ENCODE measurements at regions not wholly inside any gene's neighbourhood (a gene's known extent, or its start where the extent isn't known, plus 50 kb on each side); places are given as distances from the start of the nearest gene placed in this dataset.

DNA sequence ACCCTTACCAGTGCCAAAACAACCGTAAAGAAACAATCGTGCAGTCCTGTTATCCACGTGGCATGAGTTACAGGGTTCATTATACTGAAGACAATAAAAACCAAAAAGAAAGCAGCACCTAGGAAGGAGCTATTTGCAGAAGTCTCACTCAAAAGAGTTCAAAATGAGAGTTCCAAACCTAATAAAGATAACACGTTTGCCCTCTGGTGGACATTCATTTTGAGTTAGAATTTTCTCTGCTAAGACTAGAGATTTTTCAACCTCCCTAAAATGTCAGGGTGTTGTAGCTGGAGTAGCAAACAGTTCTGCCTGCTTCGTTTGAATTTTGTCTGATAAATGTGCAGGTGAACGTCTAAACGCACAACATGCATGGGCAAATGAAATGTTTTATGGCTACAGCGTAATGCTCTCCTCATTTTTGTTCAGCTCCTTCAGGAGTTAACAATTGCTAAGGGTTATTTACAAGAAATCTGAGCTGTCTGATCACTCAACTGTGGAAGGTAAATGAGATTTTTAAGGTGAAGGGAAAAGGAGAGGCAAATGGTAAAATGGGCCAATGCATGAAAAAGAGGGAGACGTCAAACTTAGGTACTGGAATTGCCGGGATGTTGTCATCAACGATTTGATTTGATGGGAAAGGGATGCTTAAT is 1067.9 kb upstream of the EEF2KMT start:
- H3K27ac Mint-ChIP-seq, result no peak overlapping the region
- no peaks in the 10 kb centered on the region for H3K4me1 Mint-ChIP-seq (ENCODE audit: low read depth)
- no peak overlapping the region for H3K4me3 Mint-ChIP-seq
- H3K9me3 Mint-ChIP-seq, result peaks cover 6% of the 10 kb centered on the region
- H3K36me3 Mint-ChIP-seq (ENCODE audit: low read depth), result no peaks in the 10 kb centered on the region
- no peaks in the 10 kb centered on the region for H3K27me3 Mint-ChIP-seq
- DNase-seq, result no peak

DNA sequence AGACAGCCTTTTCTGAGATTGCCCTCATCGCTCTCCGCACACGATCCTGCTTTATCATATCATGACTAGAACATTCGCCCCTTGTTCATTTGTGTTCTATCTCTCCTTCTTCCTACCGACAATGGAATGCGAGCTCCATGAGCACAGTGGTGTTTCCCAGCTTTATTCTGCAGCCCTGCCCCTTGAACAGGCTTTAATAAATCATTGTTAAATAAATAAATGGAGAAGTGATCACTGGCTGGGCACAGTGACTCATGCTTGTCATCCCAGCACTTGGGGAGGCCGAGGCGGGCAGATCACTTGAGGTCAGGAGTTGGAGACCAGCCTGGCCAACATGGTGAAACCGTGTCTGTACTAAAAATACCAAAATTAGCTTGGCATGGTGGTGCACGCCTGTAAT is 1063.3 kb upstream of the EEF2KMT start:
- H3K4me1 Mint-ChIP-seq (ENCODE audit: low read depth), result no peaks in the 10 kb centered on the region
- no peaks in the 10 kb centered on the region for H3K27me3 Mint-ChIP-seq
- no peak overlapping the region for H3K4me3 Mint-ChIP-seq
- H3K9me3 Mint-ChIP-seq, result peaks cover 2% of the 10 kb centered on the region
- no peaks in the 10 kb centered on the region for H3K36me3 Mint-ChIP-seq (ENCODE audit: low read depth)
- H3K27ac Mint-ChIP-seq, result no peak overlapping the region
- no peak for DNase-seq

DNA sequence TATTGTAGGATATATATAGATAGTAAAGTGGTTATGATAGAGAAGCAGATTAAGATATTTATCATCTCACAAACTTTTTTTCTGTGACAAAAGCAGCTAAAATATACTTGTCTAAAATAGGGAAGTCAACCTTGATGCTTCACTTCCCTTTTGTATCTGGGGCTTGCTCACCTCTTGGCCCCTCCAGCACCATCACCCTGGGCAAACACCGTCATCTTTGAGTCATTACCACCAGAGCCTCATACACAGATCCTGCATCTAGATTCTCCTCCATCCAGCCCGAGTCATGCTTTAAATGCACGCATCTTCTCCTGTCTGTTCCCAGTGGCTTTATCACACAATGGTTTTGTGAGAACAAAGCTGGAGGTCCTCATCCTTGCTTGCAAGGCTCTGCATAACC is 1062.7 kb upstream of the EEF2KMT start:
- no peak overlapping the region for H3K27ac Mint-ChIP-seq
- no peak for DNase-seq
- H3K36me3 Mint-ChIP-seq (ENCODE audit: low read depth), result no peaks in the 10 kb centered on the region
- H3K4me1 Mint-ChIP-seq (ENCODE audit: low read depth), result no peaks in the 10 kb centered on the region
- peaks cover 2% of the 10 kb centered on the region for H3K9me3 Mint-ChIP-seq
- no peak overlapping the region for H3K4me3 Mint-ChIP-seq
- H3K27me3 Mint-ChIP-seq, result no peaks in the 10 kb centered on the region

DNA sequence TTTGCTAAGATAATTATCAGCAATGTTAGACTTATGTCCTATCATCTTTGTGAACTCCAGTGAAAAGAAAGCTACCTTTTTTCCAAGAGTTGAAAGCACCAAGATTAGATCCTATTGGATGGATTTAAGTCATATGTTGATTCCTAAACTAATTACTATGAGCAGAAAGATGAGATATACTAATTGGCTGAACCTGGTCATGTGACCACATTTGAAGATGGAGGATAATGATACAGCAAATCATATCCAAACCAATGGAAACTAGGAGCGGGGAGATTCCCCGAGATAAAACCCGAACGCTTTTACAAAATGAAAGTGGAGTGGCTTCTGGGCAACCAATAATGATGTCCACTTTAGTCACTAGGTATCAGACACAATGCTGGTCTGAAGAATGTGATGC is 1060.2 kb upstream of the EEF2KMT start:
- no peak overlapping the region for H3K27ac Mint-ChIP-seq
- DNase-seq, result no peak
- no peaks in the 10 kb centered on the region for H3K4me1 Mint-ChIP-seq (ENCODE audit: low read depth)
- no peaks in the 10 kb centered on the region for H3K27me3 Mint-ChIP-seq
- H3K4me3 Mint-ChIP-seq, result no peak overlapping the region
- peaks cover 3% of the 10 kb centered on the region for H3K9me3 Mint-ChIP-seq
- no peaks in the 10 kb centered on the region for H3K36me3 Mint-ChIP-seq (ENCODE audit: low read depth)

DNA sequence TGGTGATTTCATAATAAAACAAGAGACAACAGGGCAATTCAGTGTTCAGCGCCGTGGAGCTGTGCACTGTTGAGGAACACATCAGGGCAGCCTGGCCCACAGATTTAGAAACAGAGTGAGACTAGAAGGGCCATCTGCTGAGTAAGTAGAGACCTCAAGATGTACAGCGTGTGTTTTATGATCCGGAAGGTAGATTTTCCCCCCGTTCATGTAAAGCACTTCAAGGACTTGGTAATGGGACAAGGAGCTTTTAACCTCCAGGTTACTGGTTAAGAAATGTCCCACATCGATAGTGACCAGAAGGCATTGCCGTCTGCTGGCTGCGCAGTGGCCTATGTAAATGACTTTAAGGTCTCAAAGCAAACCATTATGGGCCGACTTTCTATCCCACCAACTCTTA is 1057.7 kb upstream of the EEF2KMT start:
- no peak overlapping the region for H3K27ac Mint-ChIP-seq
- H3K4me3 Mint-ChIP-seq, result no peak overlapping the region
- no peaks in the 10 kb centered on the region for H3K4me1 Mint-ChIP-seq (ENCODE audit: low read depth)
- no peak for DNase-seq
- H3K9me3 Mint-ChIP-seq, result peaks cover 3% of the 10 kb centered on the region
- no peaks in the 10 kb centered on the region for H3K36me3 Mint-ChIP-seq (ENCODE audit: low read depth)
- H3K27me3 Mint-ChIP-seq, result no peaks in the 10 kb centered on the region

DNA sequence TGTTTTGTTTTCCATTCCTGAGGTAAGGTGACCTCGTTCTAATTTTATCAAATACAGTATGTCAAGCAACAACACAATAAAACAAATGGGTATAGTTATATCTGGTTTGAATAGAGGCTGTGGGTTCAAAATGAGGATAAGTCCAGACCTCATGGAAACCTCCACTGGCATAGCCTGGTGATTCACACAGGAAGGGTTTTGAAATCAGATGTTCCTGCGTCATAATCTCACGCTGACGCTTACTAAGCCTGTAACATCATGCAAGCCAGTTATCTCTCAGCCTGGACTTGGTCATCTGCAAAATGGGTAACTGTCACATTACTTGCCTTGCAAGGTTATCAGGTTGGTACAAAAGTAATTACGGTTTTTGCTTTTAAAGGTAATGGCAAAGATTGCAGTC is 1056.3 kb upstream of the EEF2KMT start:
- Mint-ChIP-seq H3K27me3 (no peaks in the 10 kb centered on the region), H3K4me1 (ENCODE audit: low read depth) (no peaks in the 10 kb centered on the region), H3K9me3 (peaks cover 6% of the 10 kb centered on the region), H3K36me3 (ENCODE audit: low read depth) (no peaks in the 10 kb centered on the region), H3K4me3 (no peak overlapping the region), H3K27ac (no peak overlapping the region)
- DNase-seq, result no peak

DNA sequence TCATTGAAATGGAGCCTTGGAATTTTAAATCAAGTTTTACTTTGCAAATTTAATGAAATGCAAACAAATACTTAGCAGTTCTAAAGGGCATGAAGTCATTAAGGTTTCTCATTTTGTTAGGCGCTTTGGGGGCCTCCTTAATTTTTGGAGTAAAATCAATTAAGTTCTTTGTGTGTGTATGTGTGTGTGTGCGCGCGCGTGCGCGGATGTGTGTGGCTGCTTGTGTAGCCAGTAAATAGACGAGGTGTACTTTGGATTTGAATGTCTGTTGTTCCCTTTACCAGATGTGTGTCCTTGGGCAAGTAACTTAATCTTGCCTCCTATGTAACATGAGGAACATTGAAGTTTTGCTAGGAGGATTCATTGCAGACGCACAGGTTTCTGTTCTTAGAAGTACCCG is 1051.4 kb upstream of the EEF2KMT start:
- Mint-ChIP-seq H3K4me1 (ENCODE audit: low read depth) (no peaks in the 10 kb centered on the region), H3K4me3 (no peak overlapping the region), H3K9me3 (peaks cover 3% of the 10 kb centered on the region), H3K36me3 (ENCODE audit: low read depth) (no peaks in the 10 kb centered on the region), H3K27ac (no peak overlapping the region), H3K27me3 (no peaks in the 10 kb centered on the region)
- no peak for DNase-seq

DNA sequence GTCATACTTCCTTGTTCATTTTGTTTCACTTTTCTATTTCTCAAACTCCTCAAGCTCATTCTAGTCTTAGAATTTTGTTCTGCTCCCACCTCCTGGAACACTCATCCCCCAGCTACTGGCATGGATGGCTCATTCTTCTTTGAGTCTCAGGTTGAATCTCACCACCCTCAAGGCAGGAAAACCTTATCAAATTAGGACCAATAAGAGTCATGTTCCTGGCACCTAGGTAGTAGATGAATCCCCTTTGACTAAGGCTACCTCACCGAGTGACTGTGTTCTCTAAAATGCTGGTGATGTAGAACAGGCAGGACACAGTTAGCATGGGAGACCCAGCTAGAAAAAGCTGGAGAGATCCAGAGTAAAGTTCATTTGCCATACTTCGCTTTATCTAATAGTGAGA is 1050.8 kb upstream of the EEF2KMT start:
- Mint-ChIP-seq H3K27me3 (no peaks in the 10 kb centered on the region), H3K27ac (no peak overlapping the region)

DNA sequence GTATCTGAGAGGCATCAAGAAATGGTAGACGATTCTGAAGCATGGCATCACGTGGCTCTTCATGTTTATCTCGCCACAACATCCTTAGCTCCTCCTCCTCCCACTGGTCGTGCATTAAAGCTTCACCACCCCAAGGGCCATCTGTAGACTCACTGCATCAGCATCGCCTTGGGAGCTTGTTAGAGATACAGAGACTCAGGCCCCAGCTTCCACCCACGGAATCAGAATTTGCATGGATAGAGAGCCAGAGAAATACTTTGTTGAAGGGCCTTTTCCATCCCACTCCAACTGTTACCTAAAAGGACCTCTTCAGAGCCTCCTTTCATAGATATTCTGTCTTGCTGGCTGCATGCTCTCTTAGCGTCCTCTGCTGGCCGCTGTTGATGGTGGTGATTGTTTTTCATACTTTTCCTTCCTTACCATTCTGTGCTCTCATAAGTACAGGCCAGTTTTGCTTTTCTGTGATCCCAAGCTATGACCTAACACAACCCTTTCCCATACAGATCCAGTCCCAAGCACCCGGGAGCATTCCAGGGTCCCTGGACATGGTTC is 1049.4 kb upstream of the EEF2KMT start:
- H3K36me3 Mint-ChIP-seq (ENCODE audit: low read depth), result no peaks in the 10 kb centered on the region
- no peaks in the 10 kb centered on the region for H3K4me1 Mint-ChIP-seq (ENCODE audit: low read depth)
- H3K9me3 Mint-ChIP-seq, result peaks cover 3% of the 10 kb centered on the region
- no peak for DNase-seq
- no peaks in the 10 kb centered on the region for H3K27me3 Mint-ChIP-seq
- H3K27ac Mint-ChIP-seq, result no peak overlapping the region
- no peak overlapping the region for H3K4me3 Mint-ChIP-seq

More for the DNA sequence above, 1050.8 kb upstream of the EEF2KMT start:
- DNase-seq, result no peak
- Mint-ChIP-seq H3K36me3 (ENCODE audit: low read depth) (no peaks in the 10 kb centered on the region), H3K9me3 (peaks cover 3% of the 10 kb centered on the region), H3K4me3 (no peak overlapping the region), H3K4me1 (ENCODE audit: low read depth) (no peaks in the 10 kb centered on the region)

DNA sequence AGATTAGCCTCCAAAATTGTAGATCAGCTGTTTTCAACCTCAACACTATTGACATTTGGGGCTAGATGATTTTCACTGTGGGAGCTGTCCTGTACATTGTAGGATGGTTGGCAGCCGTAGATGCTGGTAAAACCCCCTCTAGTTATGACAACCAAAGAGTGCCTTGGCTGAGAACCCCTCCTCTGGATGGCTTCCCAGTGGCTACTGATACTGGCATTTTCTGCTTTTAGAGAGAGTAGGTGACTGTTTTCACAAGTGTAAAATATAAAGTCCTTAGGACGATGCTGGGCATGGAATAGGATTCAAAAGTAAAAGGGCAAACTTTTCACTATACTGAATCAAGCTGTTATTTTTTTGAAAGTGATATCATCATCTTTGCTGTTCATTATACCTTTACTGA is 1048.8 kb upstream of the EEF2KMT start:
- no peaks in the 10 kb centered on the region for H3K4me1 Mint-ChIP-seq (ENCODE audit: low read depth)
- no peak for DNase-seq
- no peak overlapping the region for H3K4me3 Mint-ChIP-seq
- peaks cover 4% of the 10 kb centered on the region for H3K9me3 Mint-ChIP-seq
- H3K36me3 Mint-ChIP-seq (ENCODE audit: low read depth), result no peaks in the 10 kb centered on the region
- no peaks in the 10 kb centered on the region for H3K27me3 Mint-ChIP-seq
- H3K27ac Mint-ChIP-seq, result no peak overlapping the region

DNA sequence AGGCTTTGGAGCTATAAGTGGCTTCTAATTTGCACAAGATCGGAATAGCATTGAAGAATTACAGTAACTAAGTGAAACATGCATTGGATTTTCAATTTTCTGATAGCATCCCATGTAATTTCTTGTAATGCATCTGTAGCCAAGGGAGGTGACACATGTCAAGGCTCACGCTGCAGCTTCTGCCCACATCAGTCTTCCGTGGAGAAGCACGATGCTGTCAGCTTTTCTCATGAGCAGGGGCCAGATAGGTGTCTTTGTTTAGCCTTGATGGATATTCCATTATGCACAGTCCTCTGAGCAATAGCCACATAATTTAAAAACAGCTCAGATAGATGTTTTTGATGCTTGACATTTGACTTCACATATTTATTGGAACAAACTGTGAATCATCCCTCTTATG is 1046.9 kb upstream of the EEF2KMT start:
- H3K9me3 Mint-ChIP-seq, result peaks cover 12% of the 10 kb centered on the region
- H3K4me3 Mint-ChIP-seq, result no peak overlapping the region
- no peak for DNase-seq

DNA sequence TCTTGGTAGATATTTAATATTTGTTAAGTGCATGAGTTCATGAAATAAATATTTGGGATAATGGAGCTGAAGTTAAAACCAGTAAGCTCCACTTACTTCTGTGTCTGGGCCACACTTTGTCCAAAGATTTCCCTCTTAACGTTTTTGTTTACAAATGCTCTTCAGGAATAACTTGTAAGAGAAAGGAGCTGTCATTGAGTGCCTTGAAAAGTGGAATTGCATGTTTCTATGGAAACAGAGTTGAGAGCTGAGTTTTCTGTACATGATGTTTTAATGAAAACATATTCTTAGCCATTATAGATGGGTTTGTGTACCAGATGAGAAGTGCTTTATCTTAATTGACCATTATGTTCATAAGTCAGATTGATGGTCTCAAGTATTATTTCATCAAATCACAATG is 1045.4 kb upstream of the EEF2KMT start:
- Mint-ChIP-seq H3K4me1 (ENCODE audit: low read depth) (no peaks in the 10 kb centered on the region), H3K27ac (no peak overlapping the region), H3K4me3 (no peak overlapping the region), H3K36me3 (ENCODE audit: low read depth) (no peaks in the 10 kb centered on the region), H3K9me3 (peaks cover 13% of the 10 kb centered on the region), H3K27me3 (no peaks in the 10 kb centered on the region)
- DNase-seq, result no peak

More for the DNA sequence above, 1046.9 kb upstream of the EEF2KMT start:
- no peak overlapping the region for H3K27ac Mint-ChIP-seq
- H3K27me3 Mint-ChIP-seq, result no peaks in the 10 kb centered on the region
- H3K4me1 Mint-ChIP-seq (ENCODE audit: low read depth), result no peaks in the 10 kb centered on the region
- no peaks in the 10 kb centered on the region for H3K36me3 Mint-ChIP-seq (ENCODE audit: low read depth)

DNA sequence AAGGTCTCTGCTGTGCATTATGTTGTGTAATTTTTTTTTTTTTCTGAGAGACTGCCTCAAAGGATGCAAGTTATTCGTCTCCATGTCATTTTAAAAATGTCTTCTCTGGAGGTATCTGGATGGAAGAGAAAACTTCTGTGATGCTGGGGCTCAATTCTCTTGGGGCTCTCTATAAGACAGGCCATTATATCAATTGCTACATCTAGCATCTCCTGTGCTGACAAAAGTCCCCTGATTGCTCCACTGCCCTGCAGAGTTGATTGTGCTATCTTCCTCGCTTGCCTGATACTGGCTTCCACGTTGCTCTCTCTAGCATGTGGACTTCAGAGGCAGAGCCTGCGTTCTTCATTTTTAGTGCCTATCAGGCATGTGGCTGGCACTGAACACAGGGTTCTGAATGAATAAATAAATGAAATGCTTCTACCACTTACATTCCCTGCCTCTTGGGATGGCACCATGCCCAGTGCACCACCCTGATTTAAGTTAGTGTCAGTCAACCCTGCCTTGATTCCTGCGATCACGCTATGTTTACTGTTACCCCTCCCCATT is 1035.5 kb upstream of the EEF2KMT start:
- no peaks in the 10 kb centered on the region for H3K36me3 Mint-ChIP-seq (ENCODE audit: low read depth)
- no peak for DNase-seq
- no peaks in the 10 kb centered on the region for H3K4me1 Mint-ChIP-seq (ENCODE audit: low read depth)
- H3K9me3 Mint-ChIP-seq, result peaks cover 22% of the 10 kb centered on the region
- H3K27me3 Mint-ChIP-seq, result no peaks in the 10 kb centered on the region
- H3K27ac Mint-ChIP-seq, result no peak overlapping the region
- no peak overlapping the region for H3K4me3 Mint-ChIP-seq

DNA sequence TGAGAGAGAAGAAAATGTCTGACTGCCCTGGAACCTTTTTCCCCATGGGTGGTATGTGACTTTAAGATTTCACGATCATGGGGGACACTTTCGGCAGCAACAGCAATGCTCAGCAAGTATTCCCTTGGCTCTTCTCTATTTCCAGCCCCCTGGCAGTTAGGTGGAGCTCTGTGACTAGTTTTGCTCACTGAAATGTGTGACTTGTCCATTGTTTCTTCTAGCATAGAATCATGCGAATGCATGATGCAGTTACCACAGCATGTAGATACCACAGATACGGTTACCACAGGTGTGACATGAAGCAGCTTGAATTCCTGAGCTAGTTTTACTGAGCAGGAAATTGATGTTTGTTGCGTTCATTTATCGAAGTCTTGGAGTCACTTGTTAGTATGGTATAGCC is 1034.5 kb upstream of the EEF2KMT start:
- no peak for DNase-seq
- Mint-ChIP-seq H3K27me3 (no peaks in the 10 kb centered on the region), H3K27ac (no peak overlapping the region), H3K9me3 (peaks cover 22% of the 10 kb centered on the region), H3K36me3 (ENCODE audit: low read depth) (no peaks in the 10 kb centered on the region), H3K4me3 (no peak overlapping the region), H3K4me1 (ENCODE audit: low read depth) (no peaks in the 10 kb centered on the region)

DNA sequence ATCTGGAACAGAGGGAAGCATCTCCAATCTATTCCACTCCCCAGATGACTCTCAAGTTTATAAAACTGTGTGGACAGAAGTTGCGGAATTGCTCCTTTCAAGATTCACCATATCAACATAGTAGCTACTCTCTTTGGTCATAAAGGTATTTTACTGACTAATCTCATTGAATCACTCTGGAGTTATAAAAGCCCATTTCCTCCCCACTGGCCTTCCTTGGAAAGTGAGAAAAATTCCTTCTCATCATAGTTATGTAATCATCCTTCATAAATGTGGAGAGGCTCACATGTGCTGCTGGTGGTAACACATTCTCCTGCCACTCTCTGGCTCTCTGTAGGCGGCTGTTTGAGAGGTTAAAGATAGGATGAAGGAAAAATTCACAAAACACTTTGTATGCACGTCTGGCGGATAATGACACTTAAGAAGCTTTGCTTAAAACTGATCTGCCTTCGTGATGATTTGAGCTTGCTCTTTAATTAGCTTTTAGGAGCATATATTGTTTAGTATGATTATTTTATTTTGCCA is 1034.0 kb upstream of the EEF2KMT start:
- Mint-ChIP-seq H3K36me3 (ENCODE audit: low read depth) (no peaks in the 10 kb centered on the region), H3K4me1 (ENCODE audit: low read depth) (no peaks in the 10 kb centered on the region), H3K27ac (no peak overlapping the region), H3K27me3 (no peaks in the 10 kb centered on the region), H3K4me3 (no peak overlapping the region), H3K9me3 (peaks cover 19% of the 10 kb centered on the region)
- DNase-seq, result no peak

Measured in activated T-cell treated with anti-CD3 and anti-CD28 coated beads, Interleukin-2, amount 50 U/mL, for 24 hours (primary cell).